Nephron (organoid): ENCODE measurements at regions not wholly inside any gene's neighbourhood (a gene's known extent, or its start where the extent isn't known, plus 50 kb on each side); places are given as distances from the start of the nearest gene placed in this dataset.

Experiments used
- H3K27ac Mint-ChIP-seq, 3 experiments: 2 replicates each; pipeline ENCODE4 v1.8.0; 2020; ENCODE audit warnings: mixed read lengths in 3 of 3, mild to moderate bottlenecking in 2 of 3, moderate library complexity in 1 of 3
- H3K27me3 Mint-ChIP-seq: 2 replicates; pipeline ENCODE4 v1.8.0; 2021; ENCODE audit warnings: low read depth, mild to moderate bottlenecking, moderate library complexity, mixed read lengths
- H3K36me3 Mint-ChIP-seq: 2 replicates; pipeline ENCODE4 v1.8.0; 2020; ENCODE audit warnings: low read depth, mixed read lengths
- H3K4me1 Mint-ChIP-seq: 2 replicates; pipeline ENCODE4 v1.8.0; 2020; ENCODE audit warnings: mixed read lengths
- H3K4me3 Mint-ChIP-seq, 3 experiments: 2 replicates each; pipeline ENCODE4 v1.8.0; 2020; ENCODE audit warnings: mild to moderate bottlenecking in 3 of 3, mixed read lengths in 3 of 3, moderate library complexity in 2 of 3
- H3K9me3 Mint-ChIP-seq: 2 replicates; pipeline ENCODE4 v1.8.0; 2020; ENCODE audit warnings: mixed read lengths
- CTCF ChIP-seq, 3 experiments: fragments of 200-600 bp; sonication (generic); IDR thresholded peaks; one replicate each; pipeline ENCODE4 v1.5.0; 2021; ENCODE audit warnings: antibody characterized with exemption in 3 of 3; ENCODE audit not compliant: unreplicated experiment in 3 of 3

GRCh38 chr1:117719004-117719403 is 113.2 kb downstream of the TENT5C start:
- H3K4me1 Mint-ChIP-seq, result no peaks in the 10 kb centered on the region
- H3K9me3 Mint-ChIP-seq, result peaks cover 61% of the 10 kb centered on the region
- no peak overlapping the region for H3K4me3 Mint-ChIP-seq
- H3K27ac Mint-ChIP-seq, result no peak overlapping the region
- H3K36me3 Mint-ChIP-seq, result no peaks in the 10 kb centered on the region
- TF ChIP-seq CTCF (IDR thresholded peaks at IDR 0.05; ENCODE audit: unreplicated experiment in 3 of 3), result no peak
- peaks cover 4% of the 10 kb centered on the region for H3K27me3 Mint-ChIP-seq

- Mint-ChIP-seq H3K4me1 (peaks cover 10% of the 10 kb centered on the region), H3K27ac (no peak overlapping the region), H3K4me3 (no peak overlapping the region), H3K9me3 (peaks cover 15% of the 10 kb centered on the region), H3K27me3 (no peaks in the 10 kb centered on the region), H3K36me3 (no peaks in the 10 kb centered on the region)
- no peak for TF ChIP-seq CTCF (IDR thresholded peaks at IDR 0.05; ENCODE audit: unreplicated experiment in 3 of 3)
Measured at GRCh38 chr1:117732065-117732797, 126.4 kb downstream of the TENT5C start.

GRCh38 chr1:117732956-117733355 is 127.1 kb downstream of the TENT5C start:
- Mint-ChIP-seq H3K4me1 (peaks cover 10% of the 10 kb centered on the region), H3K4me3 (no peak overlapping the region), H3K27me3 (no peaks in the 10 kb centered on the region), H3K9me3 (peaks cover 8% of the 10 kb centered on the region), H3K27ac (no peak overlapping the region), H3K36me3 (no peaks in the 10 kb centered on the region)
- no peak for TF ChIP-seq CTCF (IDR thresholded peaks at IDR 0.05; ENCODE audit: unreplicated experiment in 3 of 3)

GRCh38 chr1:117734403-117734802 is 128.6 kb downstream of the TENT5C start:
- Mint-ChIP-seq H3K9me3 (peaks cover 2% of the 10 kb centered on the region), H3K27ac (peak overlapping the region in 1 of 3 experiments; percentile 20), H3K36me3 (no peaks in the 10 kb centered on the region), H3K27me3 (no peaks in the 10 kb centered on the region), H3K4me3 (no peak overlapping the region), H3K4me1 (peaks cover 13% of the 10 kb centered on the region)
- TF ChIP-seq CTCF (IDR thresholded peaks at IDR 0.05; ENCODE audit: unreplicated experiment in 3 of 3), result no peak

- TF ChIP-seq CTCF (IDR thresholded peaks at IDR 0.05; ENCODE audit: unreplicated experiment in 3 of 3), result no peak
- Mint-ChIP-seq H3K4me3 (peak overlapping the region; percentile 4 to 62 (median 53)), H3K4me1 (peaks cover 17% of the 10 kb centered on the region), H3K27ac (peak overlapping the region in 2 of 3 experiments; percentile 32 to 62), H3K9me3 (no peaks in the 10 kb centered on the region), H3K36me3 (no peaks in the 10 kb centered on the region), H3K27me3 (no peaks in the 10 kb centered on the region)
Measured at GRCh38 chr1:117735045-117735992, 129.5 kb downstream of the TENT5C start.
